IMR-90 (cell line): ENCODE measurements at regions not wholly inside any gene's neighbourhood (a gene's known extent, or its start where the extent isn't known, plus 50 kb on each side); places are given as distances from the start of the nearest gene placed in this dataset.

Experiments
- ATAC-seq: fragments of 200-7000 bp; cut with Tn5 transposase; 2 replicates; pipeline ENCODE4 v1.9.1; 2020; ENCODE audit warnings: low read depth, mild to moderate bottlenecking, moderate library complexity
- BruUV-seq: library from RNA; stranded (reverse); fragments of 400-500 nt; replicated peaks from 2 replicates; lab custom pipeline; 2021; lab: Mats Ljungman, UMichigan
- CTCF ChIA-PET: fragments of 300-600 bp; formaldehyde crosslinking; extraction: SDS; loops from one replicate; lab custom pipeline; 2021; ENCODE audit warnings: antibody characterized with exemption; lab: Yijun Ruan, JAX
- POLR2A ChIA-PET: fragments of 300-600 bp; sonication (Branson Sonifier 250); formaldehyde crosslinking; loops from one replicate; lab custom pipeline; 2022; ENCODE audit warnings: antibody characterized with exemption; ENCODE audit not compliant: unreplicated experiment; lab: Charles Lee
- DNase-seq: peaks from one replicate; pipeline ENCODE4 v3.0.0; 2013
- H2AFZ ChIP-seq: replicated peaks from 2 replicates; pipeline ENCODE3; 2013; ENCODE audit warnings: low read length, mild to moderate bottlenecking; ENCODE audit not compliant: poor library complexity
- H2AK5ac ChIP-seq: 2 replicates; pipeline ENCODE4 v1.6.1; 2013; ENCODE audit warnings: low read depth, low read length, inconsistent platforms
- H2AK9ac ChIP-seq: replicated peaks from 2 replicates; pipeline ENCODE3; 2013; ENCODE audit warnings: mild to moderate bottlenecking, low read depth, low read length, moderate library complexity; ENCODE audit not compliant: poor library complexity
- H2BK120ac ChIP-seq: 2 replicates; pipeline ENCODE4 v1.6.1; 2013; ENCODE audit warnings: low read depth, low read length, inconsistent platforms
- H2BK15ac ChIP-seq: 3 replicates; pipeline ENCODE4 v1.6.1; 2013; ENCODE audit warnings: low read depth, low read length, inconsistent platforms
- H2BK20ac ChIP-seq: 2 replicates; pipeline ENCODE4 v1.6.1; 2013; ENCODE audit warnings: low read depth, mild to moderate bottlenecking, inconsistent platforms, low read length, moderate library complexity
- H2BK5ac ChIP-seq: 2 replicates; pipeline ENCODE4 v1.6.1; 2013; ENCODE audit warnings: mild to moderate bottlenecking, low read depth, low read length, inconsistent platforms; ENCODE audit not compliant: poor library complexity, severe bottlenecking
- H3K14ac ChIP-seq: replicated peaks from 2 replicates; pipeline ENCODE4 v1.6.1; 2013; ENCODE audit warnings: low read depth, low read length, inconsistent platforms
- H3K18ac ChIP-seq: 2 replicates; pipeline ENCODE4 v1.6.1; 2013; ENCODE audit warnings: low read depth, low read length, control low read depth
- H3K23ac ChIP-seq: 2 replicates; pipeline ENCODE4 v1.6.1; 2013; ENCODE audit warnings: low read depth, low read length, inconsistent platforms
- H3K27ac ChIP-seq: 2 replicates; pipeline ENCODE4 v1.5.1; 2013; ENCODE audit warnings: mild to moderate bottlenecking, control low read depth, low read length; ENCODE audit not compliant: insufficient read depth
- H3K27me3 ChIP-seq: 2 replicates; pipeline ENCODE4 v1.6.1; 2013; ENCODE audit warnings: low read length; ENCODE audit not compliant: control insufficient read depth, insufficient read depth
- H3K36me3 ChIP-seq: 2 replicates; pipeline ENCODE4 v1.6.1; 2013; ENCODE audit warnings: low read length, mixed read lengths; ENCODE audit not compliant: control insufficient read depth, insufficient read depth
- H3K4ac ChIP-seq: 2 replicates; pipeline ENCODE4 v1.6.1; 2013; ENCODE audit warnings: low read depth, low read length, inconsistent platforms
- H3K4me1 ChIP-seq: 2 replicates; pipeline ENCODE4 v1.6.1; 2013; ENCODE audit warnings: low read length, mixed read lengths; ENCODE audit not compliant: control insufficient read depth, insufficient read depth
- H3K4me2 ChIP-seq: 2 replicates; pipeline ENCODE4 v1.6.1; 2013; ENCODE audit warnings: low read depth, mild to moderate bottlenecking, control low read depth, low read length, moderate library complexity
- H3K4me3 ChIP-seq: 2 replicates; pipeline ENCODE4 v1.5.1; 2013; ENCODE audit warnings: low read depth, mild to moderate bottlenecking, control low read depth, low read length, moderate library complexity; ENCODE audit not compliant: insufficient read depth
- H3K56ac ChIP-seq: 2 replicates; pipeline ENCODE4 v1.6.1; 2013; ENCODE audit warnings: low read length, inconsistent platforms; ENCODE audit not compliant: insufficient read depth; ENCODE audit errors: extremely low read depth
- H3K79me1 ChIP-seq, 2 experiments: 2 replicates each; pipeline ENCODE4 v1.6.1; 2013; ENCODE audit warnings: low read length in 2 of 2, inconsistent platforms in 1 of 2, low read depth in 1 of 2
- H3K9ac ChIP-seq: 2 replicates; pipeline ENCODE4 v1.6.1; 2013; ENCODE audit warnings: low read depth, low read length, control low read depth
- H3K9me1 ChIP-seq: 2 replicates; pipeline ENCODE4 v1.6.1; 2013; ENCODE audit warnings: low read length, inconsistent platforms; ENCODE audit not compliant: insufficient read depth
- H3K9me3 ChIP-seq: 2 replicates; pipeline ENCODE4 v1.6.1; 2013; ENCODE audit warnings: low read length; ENCODE audit not compliant: control insufficient read depth, insufficient read depth
- H4K20me1 ChIP-seq: 2 replicates; pipeline ENCODE4 v1.6.1; 2013; ENCODE audit warnings: low read length, inconsistent platforms; ENCODE audit not compliant: insufficient read depth
- H4K5ac ChIP-seq: 2 replicates; pipeline ENCODE4 v1.6.1; 2013; ENCODE audit warnings: mild to moderate bottlenecking, low read depth, low read length, control low read depth
- H4K8ac ChIP-seq, 2 experiments: 2 replicates each; pipeline ENCODE4 v1.6.1; 2013; ENCODE audit warnings: low read depth in 2 of 2, low read length in 2 of 2, control low read depth in 1 of 2, inconsistent platforms in 1 of 2
- H4K91ac ChIP-seq: 2 replicates; pipeline ENCODE4 v1.6.1; 2013; ENCODE audit warnings: low read depth, low read length, inconsistent platforms; ENCODE audit not compliant: insufficient read depth
- BHLHE40 ChIP-seq: fragments of 150-350 bp; IDR thresholded peaks from 2 replicates; pipeline ENCODE4 v1.6.1; 2016; ENCODE audit warnings: mild to moderate bottlenecking, low read depth, low read length
- CEBPB ChIP-seq: IDR thresholded peaks from 2 replicates; pipeline ENCODE4 v1.6.1; 2012; ENCODE audit warnings: low read depth, low read length, improper control_type of control experiment
- CHD1 ChIP-seq: IDR thresholded peaks from 2 replicates; pipeline ENCODE4 v1.6.1; 2012; ENCODE audit warnings: low read depth, low read length, improper control_type of control experiment
- FOS ChIP-seq: fragments of 150-350 bp; IDR thresholded peaks from 2 replicates; pipeline ENCODE4 v1.6.1; 2016; ENCODE audit warnings: low read depth, low read length
- MAFK ChIP-seq: IDR thresholded peaks from 2 replicates; pipeline ENCODE4 v1.6.1; 2012; ENCODE audit warnings: low read depth, low read length, improper control_type of control experiment
- MAZ ChIP-seq: IDR thresholded peaks from 2 replicates; pipeline ENCODE4 v1.6.1; 2012; ENCODE audit warnings: low read depth, mild to moderate bottlenecking, low read length, improper control_type of control experiment, moderate library complexity, borderline replicate concordance
- MXI1 ChIP-seq: IDR thresholded peaks from 2 replicates; pipeline ENCODE4 v1.6.1; 2012; ENCODE audit warnings: low read depth, mild to moderate bottlenecking, low read length, moderate library complexity, borderline replicate concordance
- NFE2L2 ChIP-seq: fragments of 150-350 bp; IDR thresholded peaks from 2 replicates; pipeline ENCODE4 v1.6.1; 2016; ENCODE audit warnings: low read depth, mild to moderate bottlenecking, low read length
- POLR2A ChIP-seq: IDR thresholded peaks from 2 replicates; pipeline ENCODE4 v1.6.1; 2012; ENCODE audit warnings: mild to moderate bottlenecking, low read depth, low read length
- RAD21 ChIP-seq: IDR thresholded peaks from 2 replicates; pipeline ENCODE4 v1.6.1; 2012; ENCODE audit warnings: low read length, improper control_type of control experiment
- RCOR1 ChIP-seq: IDR thresholded peaks from 2 replicates; pipeline ENCODE4 v1.6.1; 2012; ENCODE audit warnings: mild to moderate bottlenecking, low read length, improper control_type of control experiment; ENCODE audit not compliant: insufficient replicate concordance
- RFX5 ChIP-seq: IDR thresholded peaks from 2 replicates; pipeline ENCODE4 v1.8.0; 2012; ENCODE audit warnings: low read depth, mild to moderate bottlenecking, low read length, moderate library complexity
- SMC3 ChIP-seq: fragments of 150-350 bp; IDR thresholded peaks from 2 replicates; pipeline ENCODE4 v1.6.1; 2016; ENCODE audit warnings: low read depth, mild to moderate bottlenecking, antibody characterized with exemption, low read length, moderate library complexity
- WGBS, 2 experiments: methylation state at CpG; one replicate each; pipeline versions ENCODE4 v1.1.5 to v1.1.7; 2013; ENCODE audit warnings: missing lambda C conversion rate in 2 of 2; ENCODE audit not compliant: insufficient read length in 1 of 2; ENCODE audit errors: extremely low coverage in 2 of 2; 5-methylcytosine and 5-hydroxymethylcytosine counted together
- dilution Hi-C: fragments of 300-500 bp; cut with HindIII; formaldehyde crosslinking; loops from one replicate; pipeline ENCODE4 v1.14.3; 2018; ENCODE audit warnings: low sequenced_read_pairs; ENCODE audit not compliant: unreplicated experiment
- in situ Hi-C: fragments of 300-500 bp; cut with MboI; formaldehyde crosslinking; loops from 3 replicates; pipeline ENCODE4 v1.14.3; 2019; ENCODE audit warnings: low sequenced_read_pairs, inconsistent platforms, mixed read lengths
- intact Hi-C: fragments of 100-400 bp; cut with micrococcal nuclease; formaldehyde crosslinking; loops from 2 replicates; pipeline ENCODE4 v1.10.0; 2022
- TF ChIP-seq, protein P1 (sequence below): fragments of 150-350 bp; IDR thresholded peaks from 2 replicates; pipeline ENCODE4 v1.6.1; 2017; ENCODE audit warnings: mild to moderate bottlenecking, antibody characterized with exemption, low read length, low read depth
- TF ChIP-seq, protein P2 (sequence below): conservative IDR thresholded peaks from 2 replicates; pipeline ENCODE4 v1.5.1; 2012; ENCODE audit warnings: mild to moderate bottlenecking, low read depth, low read length, improper control_type of control experiment
- TF ChIP-seq, protein P3 (sequence below): fragments of 150-350 bp; IDR thresholded peaks from 2 replicates; pipeline ENCODE4 v1.6.1; 2016; ENCODE audit warnings: low read depth, mild to moderate bottlenecking, low read length, moderate library complexity, borderline replicate concordance

DNA sequence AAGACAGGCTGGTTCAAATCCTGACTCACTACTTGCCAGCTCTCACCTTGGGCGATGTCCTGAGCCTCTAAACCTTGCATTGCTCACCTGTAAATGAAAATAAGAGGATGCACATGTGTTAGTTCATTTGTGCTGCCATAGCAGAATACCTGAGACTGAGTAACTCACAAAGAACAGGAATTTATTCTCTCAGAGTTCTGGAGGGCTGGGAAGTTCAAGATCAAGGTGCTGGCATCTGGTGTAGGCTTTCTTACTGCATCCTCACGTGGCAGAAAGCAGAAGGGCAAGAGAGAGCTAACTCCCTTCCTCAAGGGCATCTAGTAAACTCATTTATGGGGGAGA, 222.7 kb downstream of the MTHFS start:
- Histone ChIP-seq H2BK120ac (peak overlapping the region; percentile 95), H3K27me3 (no peaks in the 10 kb centered on the region), H3K4ac (peak overlapping the region; percentile 88), H3K36me3 (no peaks in the 10 kb centered on the region), H3K27ac (no peak overlapping the region), H2BK5ac (no peak overlapping the region), H4K5ac (no peak overlapping the region), H3K4me2 (no peak overlapping the region), H4K8ac (peak overlapping the region; percentile 53 to 89; a peak in 3 of 4 replicates), H4K91ac (no peak overlapping the region; the same call in 1 of the 2 replicates), H3K79me1 (no peaks in the 10 kb centered on the region), H3K9me1 (peaks cover 4% of the 10 kb centered on the region; the same call in 1 of the 2 replicates), H3K9me3 (no peaks in the 10 kb centered on the region), H3K4me3 (no peak overlapping the region), H2BK15ac (0 out of 3 replicates have a peak overlapping the region, but pooled peaks have one; percentile 48), H3K14ac (peak overlapping the region; percentile 96), H3K23ac (peak overlapping the region; percentile 88; the same call in 1 of the 2 replicates), H2AFZ (peak overlapping the region; percentile 74), H3K9ac (no peak overlapping the region), H3K56ac (no peak overlapping the region), H2AK5ac (peak overlapping the region; percentile 84), H3K18ac (no peak overlapping the region), H4K20me1 (no peaks in the 10 kb centered on the region), H2BK20ac (peak overlapping the region; percentile 97), H2AK9ac (peak overlapping the region; percentile 62), H3K4me1 (no peaks in the 10 kb centered on the region)
- ATAC-seq (no peak), DNase-seq (no peak)
- no CpG with 5 or more reads among the region's 2 CpGs for WGBS, 2 experiments
- TF ChIP-seq CHD1, result no peak
- TF ChIP-seq MXI1, result no peak
- TF ChIP-seq, protein P1, sequence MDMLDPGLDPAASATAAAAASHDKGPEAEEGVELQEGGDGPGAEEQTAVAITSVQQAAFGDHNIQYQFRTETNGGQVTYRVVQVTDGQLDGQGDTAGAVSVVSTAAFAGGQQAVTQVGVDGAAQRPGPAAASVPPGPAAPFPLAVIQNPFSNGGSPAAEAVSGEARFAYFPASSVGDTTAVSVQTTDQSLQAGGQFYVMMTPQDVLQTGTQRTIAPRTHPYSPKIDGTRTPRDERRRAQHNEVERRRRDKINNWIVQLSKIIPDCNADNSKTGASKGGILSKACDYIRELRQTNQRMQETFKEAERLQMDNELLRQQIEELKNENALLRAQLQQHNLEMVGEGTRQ, result no peak
- TF ChIP-seq SMC3, result no peak
- TF ChIP-seq MAZ, result no peak
- no peak for TF ChIP-seq BHLHE40
- TF ChIP-seq NFE2L2, result no peak
- no peak for TF ChIP-seq RCOR1
- TF ChIP-seq, protein P2, sequence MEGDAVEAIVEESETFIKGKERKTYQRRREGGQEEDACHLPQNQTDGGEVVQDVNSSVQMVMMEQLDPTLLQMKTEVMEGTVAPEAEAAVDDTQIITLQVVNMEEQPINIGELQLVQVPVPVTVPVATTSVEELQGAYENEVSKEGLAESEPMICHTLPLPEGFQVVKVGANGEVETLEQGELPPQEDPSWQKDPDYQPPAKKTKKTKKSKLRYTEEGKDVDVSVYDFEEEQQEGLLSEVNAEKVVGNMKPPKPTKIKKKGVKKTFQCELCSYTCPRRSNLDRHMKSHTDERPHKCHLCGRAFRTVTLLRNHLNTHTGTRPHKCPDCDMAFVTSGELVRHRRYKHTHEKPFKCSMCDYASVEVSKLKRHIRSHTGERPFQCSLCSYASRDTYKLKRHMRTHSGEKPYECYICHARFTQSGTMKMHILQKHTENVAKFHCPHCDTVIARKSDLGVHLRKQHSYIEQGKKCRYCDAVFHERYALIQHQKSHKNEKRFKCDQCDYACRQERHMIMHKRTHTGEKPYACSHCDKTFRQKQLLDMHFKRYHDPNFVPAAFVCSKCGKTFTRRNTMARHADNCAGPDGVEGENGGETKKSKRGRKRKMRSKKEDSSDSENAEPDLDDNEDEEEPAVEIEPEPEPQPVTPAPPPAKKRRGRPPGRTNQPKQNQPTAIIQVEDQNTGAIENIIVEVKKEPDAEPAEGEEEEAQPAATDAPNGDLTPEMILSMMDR, result no peak
- no peak for TF ChIP-seq FOS
- TF ChIP-seq POLR2A, result no peak
- no peak for TF ChIP-seq RFX5
- TF ChIP-seq RAD21, result no peak
- TF ChIP-seq, protein P3, sequence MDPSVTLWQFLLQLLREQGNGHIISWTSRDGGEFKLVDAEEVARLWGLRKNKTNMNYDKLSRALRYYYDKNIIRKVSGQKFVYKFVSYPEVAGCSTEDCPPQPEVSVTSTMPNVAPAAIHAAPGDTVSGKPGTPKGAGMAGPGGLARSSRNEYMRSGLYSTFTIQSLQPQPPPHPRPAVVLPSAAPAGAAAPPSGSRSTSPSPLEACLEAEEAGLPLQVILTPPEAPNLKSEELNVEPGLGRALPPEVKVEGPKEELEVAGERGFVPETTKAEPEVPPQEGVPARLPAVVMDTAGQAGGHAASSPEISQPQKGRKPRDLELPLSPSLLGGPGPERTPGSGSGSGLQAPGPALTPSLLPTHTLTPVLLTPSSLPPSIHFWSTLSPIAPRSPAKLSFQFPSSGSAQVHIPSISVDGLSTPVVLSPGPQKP, result no peak
- no peak for TF ChIP-seq MAFK
- TF ChIP-seq CEBPB, result no peak
- ChIA-PET POLR2A (no interaction called here), CTCF (interaction anchor here (0.9 kb wide), 1 partner anchor 176 kb away, joined by 5 read pairs; no protein-coding TSS in a partner anchor)
- intact Hi-C loops, result no loop called here
- in situ Hi-C loops, result no loop called here
- dilution Hi-C loops, result no loop called here
- BruUV-seq, result no TSS peak
